ENCODE measurements at regions not wholly inside any gene's neighbourhood (a gene's known extent, or its start where the extent isn't known, plus 50 kb on each side); places are given as distances from the start of the nearest gene placed in this dataset.
A peak's percentile ranks its signal among the peaks of the same experiment; 100 is the strongest.

DNA sequence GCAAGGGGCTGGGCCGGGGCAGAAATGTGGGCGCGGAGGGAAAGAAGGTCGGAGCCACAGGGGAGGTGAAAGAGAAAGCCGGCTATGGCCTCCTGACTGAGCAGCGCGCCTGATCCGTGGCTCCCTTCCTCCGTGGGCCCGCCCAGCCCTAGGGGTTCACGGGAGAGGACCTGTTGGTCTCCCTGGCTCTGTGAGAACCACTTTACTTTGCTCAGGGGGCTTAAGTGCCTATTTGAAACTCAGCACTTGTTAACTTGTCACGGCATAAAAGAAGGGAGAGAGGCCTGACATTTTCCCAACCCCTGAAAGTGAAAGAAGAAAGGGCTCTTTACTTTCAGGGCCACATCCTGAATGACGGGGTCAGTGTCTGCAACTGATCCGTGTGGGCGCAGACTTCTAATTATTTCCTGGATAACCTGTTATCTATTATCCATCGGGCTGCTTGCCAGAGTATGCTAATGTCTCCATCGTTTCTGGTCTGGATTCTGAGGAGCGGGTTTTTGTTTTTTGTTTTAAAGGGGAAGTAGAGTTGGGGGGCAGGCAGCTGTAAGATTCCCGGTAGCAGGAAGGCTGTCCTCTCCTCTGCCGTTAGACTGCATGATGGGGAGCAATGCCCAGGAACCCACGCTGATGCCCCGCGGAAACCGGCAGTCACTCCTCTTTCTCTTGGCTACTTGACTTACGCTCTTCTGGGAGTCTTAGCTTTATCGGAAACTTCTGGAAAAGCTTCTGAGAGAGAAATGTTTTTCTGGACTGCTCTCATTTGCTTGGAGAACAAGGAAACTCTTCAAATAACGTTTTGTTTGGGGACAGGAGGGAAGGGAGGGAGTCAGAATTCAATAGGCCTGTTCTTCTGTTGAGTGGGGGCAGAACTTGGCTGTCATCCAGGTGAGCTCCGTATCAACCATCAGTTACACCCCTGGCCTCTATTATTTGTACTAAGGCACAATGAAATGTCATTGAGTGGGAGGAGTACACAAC is 127.7 kb upstream of the MAX start (continued):
- TF ChIP-seq ZNF318 (CRISPR knock-in tag; IDR thresholded peaks at IDR 0.05), result no peak
- no peak for TF ChIP-seq ZNF335 (CRISPR knock-in tag; IDR thresholded peaks at IDR 0.05)
- TF ChIP-seq HDAC6 (IDR thresholded peaks at IDR 0.05; ENCODE audit: low read depth, low read length), result no peak
- TF ChIP-seq, protein P1, sequence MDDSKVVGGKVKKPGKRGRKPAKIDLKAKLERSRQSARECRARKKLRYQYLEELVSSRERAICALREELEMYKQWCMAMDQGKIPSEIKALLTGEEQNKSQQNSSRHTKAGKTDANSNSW (CRISPR knock-in tag; IDR thresholded peaks at IDR 0.05; ENCODE audit: borderline replicate concordance), result no peak
- no peak for TF ChIP-seq ZNF879 (CRISPR knock-in tag; IDR thresholded peaks at IDR 0.05)
- TF ChIP-seq, protein P2, sequence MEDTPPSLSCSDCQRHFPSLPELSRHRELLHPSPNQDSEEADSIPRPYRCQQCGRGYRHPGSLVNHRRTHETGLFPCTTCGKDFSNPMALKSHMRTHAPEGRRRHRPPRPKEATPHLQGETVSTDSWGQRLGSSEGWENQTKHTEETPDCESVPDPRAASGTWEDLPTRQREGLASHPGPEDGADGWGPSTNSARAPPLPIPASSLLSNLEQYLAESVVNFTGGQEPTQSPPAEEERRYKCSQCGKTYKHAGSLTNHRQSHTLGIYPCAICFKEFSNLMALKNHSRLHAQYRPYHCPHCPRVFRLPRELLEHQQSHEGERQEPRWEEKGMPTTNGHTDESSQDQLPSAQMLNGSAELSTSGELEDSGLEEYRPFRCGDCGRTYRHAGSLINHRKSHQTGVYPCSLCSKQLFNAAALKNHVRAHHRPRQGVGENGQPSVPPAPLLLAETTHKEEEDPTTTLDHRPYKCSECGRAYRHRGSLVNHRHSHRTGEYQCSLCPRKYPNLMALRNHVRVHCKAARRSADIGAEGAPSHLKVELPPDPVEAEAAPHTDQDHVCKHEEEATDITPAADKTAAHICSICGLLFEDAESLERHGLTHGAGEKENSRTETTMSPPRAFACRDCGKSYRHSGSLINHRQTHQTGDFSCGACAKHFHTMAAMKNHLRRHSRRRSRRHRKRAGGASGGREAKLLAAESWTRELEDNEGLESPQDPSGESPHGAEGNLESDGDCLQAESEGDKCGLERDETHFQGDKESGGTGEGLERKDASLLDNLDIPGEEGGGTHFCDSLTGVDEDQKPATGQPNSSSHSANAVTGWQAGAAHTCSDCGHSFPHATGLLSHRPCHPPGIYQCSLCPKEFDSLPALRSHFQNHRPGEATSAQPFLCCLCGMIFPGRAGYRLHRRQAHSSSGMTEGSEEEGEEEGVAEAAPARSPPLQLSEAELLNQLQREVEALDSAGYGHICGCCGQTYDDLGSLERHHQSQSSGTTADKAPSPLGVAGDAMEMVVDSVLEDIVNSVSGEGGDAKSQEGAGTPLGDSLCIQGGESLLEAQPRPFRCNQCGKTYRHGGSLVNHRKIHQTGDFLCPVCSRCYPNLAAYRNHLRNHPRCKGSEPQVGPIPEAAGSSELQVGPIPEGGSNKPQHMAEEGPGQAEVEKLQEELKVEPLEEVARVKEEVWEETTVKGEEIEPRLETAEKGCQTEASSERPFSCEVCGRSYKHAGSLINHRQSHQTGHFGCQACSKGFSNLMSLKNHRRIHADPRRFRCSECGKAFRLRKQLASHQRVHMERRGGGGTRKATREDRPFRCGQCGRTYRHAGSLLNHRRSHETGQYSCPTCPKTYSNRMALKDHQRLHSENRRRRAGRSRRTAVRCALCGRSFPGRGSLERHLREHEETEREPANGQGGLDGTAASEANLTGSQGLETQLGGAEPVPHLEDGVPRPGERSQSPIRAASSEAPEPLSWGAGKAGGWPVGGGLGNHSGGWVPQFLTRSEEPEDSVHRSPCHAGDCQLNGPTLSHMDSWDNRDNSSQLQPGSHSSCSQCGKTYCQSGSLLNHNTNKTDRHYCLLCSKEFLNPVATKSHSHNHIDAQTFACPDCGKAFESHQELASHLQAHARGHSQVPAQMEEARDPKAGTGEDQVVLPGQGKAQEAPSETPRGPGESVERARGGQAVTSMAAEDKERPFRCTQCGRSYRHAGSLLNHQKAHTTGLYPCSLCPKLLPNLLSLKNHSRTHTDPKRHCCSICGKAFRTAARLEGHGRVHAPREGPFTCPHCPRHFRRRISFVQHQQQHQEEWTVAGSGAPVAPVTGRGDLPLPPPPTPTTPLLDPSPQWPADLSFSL (CRISPR knock-in tag; IDR thresholded peaks at IDR 0.05), result no peak
- TF ChIP-seq EED (CRISPR knock-in tag; IDR thresholded peaks at IDR 0.05), result no peak
- TF ChIP-seq PAWR (CRISPR knock-in tag; IDR thresholded peaks at IDR 0.05; ENCODE audit: borderline replicate concordance), result no peak
- no peak for TF ChIP-seq FOXA1 (IDR thresholded peaks at IDR 0.05)
- TF ChIP-seq FOXA1 (CRISPR knock-in tag; IDR thresholded peaks at IDR 0.05), result 0 out of 2 replicates have a peak, but pooled peaks have one; percentile 26
- TF ChIP-seq, protein P3, sequence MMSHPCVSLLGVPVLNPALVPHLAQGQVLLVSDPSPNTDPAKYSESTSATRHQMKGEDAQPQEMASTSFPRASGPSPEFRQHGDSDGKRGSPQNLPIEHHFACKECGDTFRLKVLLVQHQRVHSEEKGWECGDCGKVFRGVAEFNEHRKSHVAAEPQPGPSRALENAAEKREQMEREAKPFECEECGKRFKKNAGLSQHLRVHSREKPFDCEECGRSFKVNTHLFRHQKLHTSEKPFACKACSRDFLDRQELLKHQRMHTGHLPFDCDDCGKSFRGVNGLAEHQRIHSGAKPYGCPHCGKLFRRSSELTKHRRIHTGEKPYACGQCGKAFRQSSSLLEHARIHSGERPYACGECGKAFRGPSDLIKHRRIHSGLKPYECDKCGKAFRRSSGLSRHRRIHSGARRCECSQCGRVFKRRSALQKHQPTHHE (CRISPR knock-in tag; IDR thresholded peaks at IDR 0.05; ENCODE audit: borderline replicate concordance), result no peak
- peak; percentile 20; the same call in 1 of the 2 replicates for TF ChIP-seq YEATS4 (CRISPR knock-in tag; IDR thresholded peaks at IDR 0.05; ENCODE audit: borderline replicate concordance)
